ENCODE measurements at regions not wholly inside any gene's neighbourhood (a gene's known extent, or its start where the extent isn't known, plus 50 kb on each side); places are given as distances from the start of the nearest gene placed in this dataset.

- DNase-seq (ENCODE audit: low spot score), result no peak
Measured at GRCh38 chr7:16232273-16232672, 189.1 kb downstream of the CRPPA start.

- DNase-seq (ENCODE audit: low spot score), result peak; percentile 27
Measured at GRCh38 chr7:16223963-16224707, 197.2 kb downstream of the CRPPA start.

GRCh38 chr7:16212610-16213009 lies 208.7 kb downstream of the CRPPA start:
- DNase-seq (ENCODE audit: low spot score), result no peak

- DNase-seq (ENCODE audit: low spot score), result no peak
Measured at GRCh38 chr7:16212032-16212431, 209.3 kb downstream of the CRPPA start.

- DNase-seq (ENCODE audit: low spot score), result no peak
Measured at GRCh38 chr7:16211402-16211925, 209.9 kb downstream of the CRPPA start.

- DNase-seq (ENCODE audit: low spot score), result no peak
Measured at GRCh38 chr7:16210171-16210570, 211.2 kb downstream of the CRPPA start.

- DNase-seq (ENCODE audit: low spot score), result no peak
Measured at GRCh38 chr7:16207321-16207720, 214.0 kb downstream of the CRPPA start.

GRCh38 chr7:16205466-16205865 lies 215.9 kb downstream of the CRPPA start:
- DNase-seq (ENCODE audit: low spot score), result no peak

- no peak for DNase-seq (ENCODE audit: low spot score)
Measured at GRCh38 chr7:16204953-16205352, 216.4 kb downstream of the CRPPA start.

- DNase-seq (ENCODE audit: low spot score), result no peak
Measured at GRCh38 chr7:16203065-16203464, 218.3 kb downstream of the CRPPA start.

GRCh38 chr7:16202303-16202702 lies 219.0 kb downstream of the CRPPA start:
- no peak for DNase-seq (ENCODE audit: low spot score)

- DNase-seq (ENCODE audit: low spot score), result no peak
Measured at GRCh38 chr7:16200591-16200990, 220.7 kb downstream of the CRPPA start.

GRCh38 chr7:16193631-16194030 lies 227.7 kb downstream of the CRPPA start:
- DNase-seq (ENCODE audit: low spot score), result no peak

- peak; percentile 24 for DNase-seq (ENCODE audit: low spot score)
Measured at GRCh38 chr7:16189026-16189715, 232.2 kb downstream of the CRPPA start.

GRCh38 chr7:16187131-16187530 lies 234.2 kb downstream of the CRPPA start:
- DNase-seq (ENCODE audit: low spot score), result no peak

GRCh38 chr7:16178585-16178984 lies 242.8 kb downstream of the CRPPA start:
- no peak for DNase-seq (ENCODE audit: low spot score)

- no peak for DNase-seq (ENCODE audit: low spot score)
Measured at GRCh38 chr7:16178092-16178491, 243.2 kb downstream of the CRPPA start.

- no peak for DNase-seq (ENCODE audit: low spot score)
Measured at GRCh38 chr7:16174253-16174652, 247.1 kb downstream of the CRPPA start.

- no peak for DNase-seq (ENCODE audit: low spot score)
Measured at GRCh38 chr7:16172366-16172765, 249.0 kb downstream of the CRPPA start.

- no peak for DNase-seq (ENCODE audit: low spot score)
Measured at GRCh38 chr7:16171928-16172327, 249.4 kb downstream of the CRPPA start.

- DNase-seq (ENCODE audit: low spot score), result no peak
Measured at GRCh38 chr7:16170671-16171070, 250.7 kb downstream of the CRPPA start.

- no peak for DNase-seq (ENCODE audit: low spot score)
Measured at GRCh38 chr7:16169537-16169936, 251.8 kb downstream of the CRPPA start.

GRCh38 chr7:16167526-16167925 lies 253.8 kb downstream of the CRPPA start:
- no peak for DNase-seq (ENCODE audit: low spot score)

All from H4 (cell line).